Kidney (tissue), 13 donors: ENCODE measurements at regions not wholly inside any gene's neighbourhood (a gene's known extent, or its start where the extent isn't known, plus 50 kb on each side); places are given as distances from the start of the nearest gene placed in this dataset.

Experiments used
- DNase-seq, 5 donors: peaks; one replicate each; pipeline ENCODE4 v3.0.0-alpha.2; 2013 to 2020
- FAIRE-seq: peaks from 2 replicates; lab custom pipeline; 2012; peaks lifted over from hg19 to GRCh38; lab: Jason Lieb, UNC
- H3K27ac ChIP-seq, 2 donors: one replicate each; pipeline ENCODE4 v1.7.0; 2013; ENCODE audit warnings: low read depth in 2 of 2, low read length in 2 of 2, inconsistent platforms in 1 of 2
- H3K27me3 ChIP-seq: one replicate; pipeline ENCODE4 v1.7.1; 2013; ENCODE audit warnings: low read length, inconsistent platforms; ENCODE audit not compliant: control insufficient read depth, insufficient read depth
- H3K36me3 ChIP-seq, 3 donors: one replicate each; pipeline versions ENCODE4 v1.7.0 to v1.7.1; 2013; ENCODE audit warnings: low read length in 3 of 3, control low read depth in 1 of 3, inconsistent platforms in 1 of 3; ENCODE audit not compliant: insufficient read depth in 3 of 3, control insufficient read depth in 2 of 3
- H3K4me1 ChIP-seq, 3 donors: one replicate each; pipeline versions ENCODE4 v1.7.0 to v1.7.1; 2013; ENCODE audit warnings: low read length in 3 of 3, inconsistent platforms in 1 of 3, low read depth in 1 of 3; ENCODE audit not compliant: control insufficient read depth in 2 of 3, insufficient read depth in 2 of 3
- H3K4me3 ChIP-seq, 3 donors: one replicate each; pipeline versions ENCODE4 v1.7.0 to v1.8.1; 2013; ENCODE audit warnings: low read length in 3 of 3, control low read depth in 1 of 3, inconsistent platforms in 1 of 3
- H3K9ac ChIP-seq, 3 donors: one replicate each; pipeline versions ENCODE4 v1.7.0 to v1.7.1; 2013; ENCODE audit warnings: low read length in 3 of 3, control low read depth in 1 of 3, inconsistent platforms in 1 of 3
- H3K9me3 ChIP-seq, 3 donors: one replicate each; pipeline versions ENCODE4 v1.7.0 to v1.7.1; 2013; ENCODE audit warnings: low read length in 3 of 3, control low read depth in 1 of 3, inconsistent platforms in 1 of 3; ENCODE audit not compliant: control insufficient read depth in 2 of 3, insufficient read depth in 1 of 3
- CTCF ChIP-seq: IDR thresholded peaks from 3 replicates; pipeline ENCODE4 v1.5.1; 2012; ENCODE audit warnings: mild to moderate bottlenecking, moderate library complexity, borderline replicate concordance; ENCODE audit not compliant: insufficient read depth; ENCODE audit errors: extremely low read depth
- intact Hi-C: fragments of 100-400 bp; cut with DNase I; formaldehyde crosslinking; loops from one replicate; pipeline ENCODE4 v1.11.1; 2022
- donor health status: control.
- donor health status: control.
- donor health status: control.
- donor health status: control.
- donor health status: control.
- donor health status: DM: yes; HTN: yes; CAD: no.
- donor health status: Normal renal cell carcinoma (clear cell type).

GRCh38 chr6:16949716-16950115, 152.1 kb upstream of the STMND1 start:
- intact Hi-C loops, result no loop called here
- FAIRE-seq (no peak), DNase-seq (no peak)
- Histone ChIP-seq H3K27me3 (no peaks in the 10 kb centered on the region), H3K9ac (no peak overlapping the region), H3K4me1 (peaks cover 0 to 3% (median 0%) of the 10 kb centered on the region in 3 donors), H3K27ac (no peak overlapping the region), H3K9me3 (no peaks in the 10 kb centered on the region), H3K36me3 (no peaks in the 10 kb centered on the region), H3K4me3 (no peak overlapping the region)
- no peak for TF ChIP-seq CTCF

GRCh38 chr6:16948396-16948795, 153.5 kb upstream of the STMND1 start:
- Histone ChIP-seq H3K9ac (no peak overlapping the region), H3K27me3 (no peaks in the 10 kb centered on the region), H3K4me1 (peaks cover 0 to 3% (median 0%) of the 10 kb centered on the region in 3 donors), H3K9me3 (no peaks in the 10 kb centered on the region), H3K4me3 (no peak overlapping the region), H3K27ac (no peak overlapping the region), H3K36me3 (no peaks in the 10 kb centered on the region)
- no peak for TF ChIP-seq CTCF
- FAIRE-seq, result no peak
- intact Hi-C loops, result no loop called here
- DNase-seq, result no peak

GRCh38 chr6:16947375-16948015, 154.4 kb upstream of the STMND1 start:
- H3K4me1 ChIP-seq, result peaks cover 0 to 3% (median 0%) of the 10 kb centered on the region in 3 donors
- no peak for FAIRE-seq
- no peak overlapping the region for H3K27ac ChIP-seq
- H3K36me3 ChIP-seq, result no peaks in the 10 kb centered on the region
- H3K27me3 ChIP-seq, result no peaks in the 10 kb centered on the region
- intact Hi-C loops, result no loop called here
- peak in 3 of 5 donors; percentile 54 to 89 (median 87) for DNase-seq
- no peak overlapping the region for H3K9ac ChIP-seq
- TF ChIP-seq CTCF, result no peak
- no peaks in the 10 kb centered on the region for H3K9me3 ChIP-seq
- no peak overlapping the region for H3K4me3 ChIP-seq

- DNase-seq (no peak), FAIRE-seq (no peak)
- Histone ChIP-seq H3K9me3 (no peaks in the 10 kb centered on the region), H3K4me3 (no peak overlapping the region), H3K27ac (no peak overlapping the region), H3K9ac (no peak overlapping the region), H3K36me3 (no peaks in the 10 kb centered on the region), H3K27me3 (no peaks in the 10 kb centered on the region), H3K4me1 (peaks cover 0 to 3% (median 0%) of the 10 kb centered on the region in 3 donors)
- TF ChIP-seq CTCF, result no peak
- intact Hi-C loops, result no loop called here
Measured at GRCh38 chr6:16944596-16944995, 157.3 kb upstream of the STMND1 start.
